Osteocyte (in vitro differentiated cells): ENCODE measurements at regions not wholly inside any gene's neighbourhood (a gene's known extent, or its start where the extent isn't known, plus 50 kb on each side); places are given as distances from the start of the nearest gene placed in this dataset.

Experiments used
- DNase-seq: peaks from one replicate; pipeline ENCODE4 v3.0.0; 2021; ENCODE audit warnings: mixed read lengths; ENCODE audit not compliant: unreplicated experiment; ENCODE audit errors: extremely low spot score
- H3K27ac Mint-ChIP-seq: one replicate; pipeline ENCODE4 v1.8.0; 2021; ENCODE audit warnings: mild to moderate bottlenecking, mixed read lengths; ENCODE audit not compliant: unreplicated experiment
- H3K27me3 Mint-ChIP-seq: one replicate; pipeline ENCODE4 v1.8.0; 2021; ENCODE audit warnings: mixed read lengths; ENCODE audit not compliant: unreplicated experiment
- H3K36me3 Mint-ChIP-seq: one replicate; pipeline ENCODE4 v1.8.0; 2021; ENCODE audit warnings: mixed read lengths; ENCODE audit not compliant: unreplicated experiment
- H3K4me1 Mint-ChIP-seq: one replicate; pipeline ENCODE4 v1.8.0; 2021; ENCODE audit warnings: mixed read lengths; ENCODE audit not compliant: unreplicated experiment
- H3K4me3 Mint-ChIP-seq: one replicate; pipeline ENCODE4 v1.8.0; 2021; ENCODE audit warnings: mild to moderate bottlenecking, moderate library complexity, mixed read lengths; ENCODE audit not compliant: unreplicated experiment
- H3K9me3 Mint-ChIP-seq: one replicate; pipeline ENCODE4 v1.8.0; 2021; ENCODE audit warnings: mixed read lengths; ENCODE audit not compliant: unreplicated experiment
- TF ChIP-seq, protein P1 (sequence below): fragments of 200-600 bp; sonication (generic); IDR thresholded peaks from 2 replicates; pipeline ENCODE4 v1.5.0; 2021; ENCODE audit warnings: antibody characterized with exemption, mild to moderate bottlenecking, moderate library complexity

GRCh38 chrX:149274516-149275105 is 230.5 kb downstream of the IDS start:
- peaks cover 13% of the 10 kb centered on the region for H3K9me3 Mint-ChIP-seq
- no peak for DNase-seq
- no peak overlapping the region for H3K27ac Mint-ChIP-seq
- peaks cover 4% of the 10 kb centered on the region for H3K4me1 Mint-ChIP-seq
- no peak overlapping the region for H3K4me3 Mint-ChIP-seq
- no peaks in the 10 kb centered on the region for H3K27me3 Mint-ChIP-seq
- TF ChIP-seq, protein P1, sequence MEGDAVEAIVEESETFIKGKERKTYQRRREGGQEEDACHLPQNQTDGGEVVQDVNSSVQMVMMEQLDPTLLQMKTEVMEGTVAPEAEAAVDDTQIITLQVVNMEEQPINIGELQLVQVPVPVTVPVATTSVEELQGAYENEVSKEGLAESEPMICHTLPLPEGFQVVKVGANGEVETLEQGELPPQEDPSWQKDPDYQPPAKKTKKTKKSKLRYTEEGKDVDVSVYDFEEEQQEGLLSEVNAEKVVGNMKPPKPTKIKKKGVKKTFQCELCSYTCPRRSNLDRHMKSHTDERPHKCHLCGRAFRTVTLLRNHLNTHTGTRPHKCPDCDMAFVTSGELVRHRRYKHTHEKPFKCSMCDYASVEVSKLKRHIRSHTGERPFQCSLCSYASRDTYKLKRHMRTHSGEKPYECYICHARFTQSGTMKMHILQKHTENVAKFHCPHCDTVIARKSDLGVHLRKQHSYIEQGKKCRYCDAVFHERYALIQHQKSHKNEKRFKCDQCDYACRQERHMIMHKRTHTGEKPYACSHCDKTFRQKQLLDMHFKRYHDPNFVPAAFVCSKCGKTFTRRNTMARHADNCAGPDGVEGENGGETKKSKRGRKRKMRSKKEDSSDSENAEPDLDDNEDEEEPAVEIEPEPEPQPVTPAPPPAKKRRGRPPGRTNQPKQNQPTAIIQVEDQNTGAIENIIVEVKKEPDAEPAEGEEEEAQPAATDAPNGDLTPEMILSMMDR, result no peak
- no peaks in the 10 kb centered on the region for H3K36me3 Mint-ChIP-seq

DNA sequence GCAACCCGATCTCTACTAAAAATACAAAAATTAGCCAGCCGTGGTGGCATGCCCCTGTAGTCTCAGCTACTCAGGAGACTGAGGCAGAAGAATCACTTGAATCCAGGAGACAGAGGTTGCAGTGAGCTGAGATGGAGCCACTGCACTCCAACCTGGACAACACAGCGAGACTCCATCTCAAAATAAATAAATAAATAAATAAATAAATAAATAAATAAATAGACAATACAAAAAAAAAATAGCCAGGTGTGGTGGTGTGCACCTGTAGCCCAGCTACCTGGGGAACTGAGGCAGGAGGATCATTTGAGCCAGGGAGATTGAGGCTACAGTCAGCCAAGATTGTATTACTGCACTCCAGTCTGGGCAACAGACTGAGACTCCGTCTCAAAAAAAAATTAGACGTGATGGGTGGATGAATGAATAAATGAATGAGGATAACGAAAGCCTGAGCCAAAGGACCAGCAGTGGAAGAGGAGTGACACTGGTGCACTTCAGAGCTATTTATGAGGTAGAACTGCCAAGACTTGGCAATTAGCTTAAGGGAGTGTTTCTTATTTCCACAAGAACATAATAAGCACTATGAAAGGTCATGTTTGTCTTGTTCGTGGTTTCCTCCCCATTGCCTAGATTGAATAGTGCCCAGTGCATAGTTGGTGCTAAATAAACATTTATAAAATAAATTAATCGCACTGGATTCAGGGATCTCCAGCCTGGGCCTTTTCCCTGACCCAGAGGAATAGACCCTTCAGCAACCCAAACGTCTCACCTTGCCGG is 232.2 kb downstream of the IDS start:
- Mint-ChIP-seq H3K9me3 (peaks cover 18% of the 10 kb centered on the region), H3K4me3 (no peak overlapping the region), H3K4me1 (peaks cover 4% of the 10 kb centered on the region), H3K36me3 (no peaks in the 10 kb centered on the region), H3K27ac (no peak overlapping the region), H3K27me3 (no peaks in the 10 kb centered on the region)
- TF ChIP-seq, protein P1, result no peak
- DNase-seq, result no peak

DNA sequence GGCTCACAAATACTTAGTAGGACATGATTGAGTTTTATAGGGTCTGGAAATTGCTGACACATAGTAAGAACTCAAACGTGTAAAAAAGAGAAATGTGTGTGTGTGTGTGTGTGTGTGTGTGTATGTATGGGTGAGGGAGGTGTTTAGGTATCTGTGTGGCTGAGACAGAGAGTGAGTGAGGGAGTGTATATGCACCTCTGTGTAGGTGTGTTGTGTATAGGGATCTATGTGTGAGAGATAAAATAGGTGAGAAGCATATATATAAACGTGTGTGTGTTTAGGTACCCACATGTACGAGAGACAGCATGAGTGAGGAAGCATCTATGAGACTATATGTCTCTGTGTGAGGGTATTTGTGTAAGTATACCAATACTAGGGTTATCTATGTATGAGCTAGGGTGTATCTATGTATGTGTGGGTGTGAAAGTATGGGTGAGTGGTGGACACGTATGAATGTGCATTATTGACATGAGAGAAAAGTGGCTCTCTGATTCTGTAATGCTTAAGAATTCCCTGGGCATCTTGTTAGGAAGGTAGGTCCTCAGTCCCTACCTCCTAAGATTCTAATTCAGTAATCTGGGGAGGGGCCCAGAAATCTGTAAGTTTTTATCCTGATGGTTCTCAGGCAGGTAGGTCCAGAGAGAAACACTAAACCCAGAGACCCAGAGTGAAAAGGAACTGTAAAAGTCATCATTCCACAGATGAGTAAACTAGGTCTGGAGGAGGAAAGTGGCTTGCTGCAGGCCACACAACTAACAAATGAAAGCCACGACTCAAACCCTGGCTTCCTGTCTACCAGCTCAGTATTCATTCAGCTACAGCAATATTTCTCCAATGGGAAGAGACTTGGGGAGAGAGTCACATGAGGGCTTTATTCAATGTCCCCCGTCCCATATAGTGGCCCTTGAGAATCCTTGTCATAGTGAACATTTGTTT is 237.0 kb downstream of the IDS start:
- Mint-ChIP-seq H3K9me3 (peaks cover 25% of the 10 kb centered on the region), H3K36me3 (no peaks in the 10 kb centered on the region), H3K4me1 (no peaks in the 10 kb centered on the region), H3K4me3 (no peak overlapping the region), H3K27ac (no peak overlapping the region), H3K27me3 (no peaks in the 10 kb centered on the region)
- TF ChIP-seq, protein P1, result no peak
- no peak for DNase-seq

DNA sequence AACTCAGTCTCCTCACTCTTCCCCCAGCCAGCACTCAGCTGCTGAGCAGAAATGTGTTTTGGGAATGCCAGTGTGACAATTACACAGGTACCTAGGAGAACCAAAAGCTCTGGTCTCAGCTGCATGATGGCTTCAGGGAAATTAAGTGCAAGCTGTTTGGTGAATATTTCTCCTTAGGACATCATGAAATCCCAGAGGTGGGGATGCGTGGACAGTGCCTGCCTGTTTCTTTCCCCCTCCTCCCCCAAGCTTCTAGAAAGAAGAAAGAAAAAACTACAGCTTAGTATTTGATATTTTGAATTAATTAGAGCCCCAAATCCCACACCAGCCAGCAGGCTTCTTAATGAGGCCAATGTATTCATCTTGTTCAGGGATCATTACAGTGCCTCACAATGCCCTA is 243.0 kb downstream of the IDS start:
- no peak for DNase-seq
- Mint-ChIP-seq H3K9me3 (peaks cover 9% of the 10 kb centered on the region), H3K4me1 (no peaks in the 10 kb centered on the region), H3K27ac (no peak overlapping the region), H3K36me3 (no peaks in the 10 kb centered on the region), H3K27me3 (no peaks in the 10 kb centered on the region), H3K4me3 (no peak overlapping the region)
- TF ChIP-seq, protein P1, result no peak

DNA sequence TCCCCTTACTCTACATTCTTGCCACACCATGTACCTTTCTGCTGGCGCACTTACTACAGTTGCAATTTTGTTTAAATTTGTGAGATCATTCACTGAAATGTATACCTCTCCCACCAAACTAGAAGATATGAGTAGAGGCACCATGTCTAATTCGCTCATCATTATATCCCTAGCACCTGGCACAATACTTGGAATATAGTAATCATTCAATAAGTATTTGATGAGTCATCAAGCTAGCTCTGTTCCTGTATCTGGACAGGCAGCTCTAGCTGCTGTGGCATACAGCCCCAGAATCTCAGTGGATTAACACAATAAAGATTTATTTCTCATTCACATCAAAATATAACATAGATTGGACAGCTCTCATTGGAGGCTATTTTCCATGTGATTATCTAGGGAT is 245.9 kb downstream of the IDS start:
- no peak overlapping the region for H3K27ac Mint-ChIP-seq
- DNase-seq, result no peak
- no peaks in the 10 kb centered on the region for H3K36me3 Mint-ChIP-seq
- TF ChIP-seq, protein P1, result no peak
- H3K27me3 Mint-ChIP-seq, result no peaks in the 10 kb centered on the region
- no peaks in the 10 kb centered on the region for H3K4me1 Mint-ChIP-seq
- H3K4me3 Mint-ChIP-seq, result no peak overlapping the region
- H3K9me3 Mint-ChIP-seq, result no peaks in the 10 kb centered on the region
